ENCODE measurements at regions not wholly inside any gene's neighbourhood (a gene's known extent, or its start where the extent isn't known, plus 50 kb on each side); places are given as distances from the start of the nearest gene placed in this dataset.
"Not testable (repeated sequence)": the region's sequence is repeated elsewhere in the genome, so short reads cannot be mapped to it uniquely, and the experiment has no call there.

GRCh38 chr1:94769551-94769950, 50.6 kb upstream of the SLC44A3 start:
- no peaks in the 10 kb centered on the region for H3K36me3 Mint-ChIP-seq (ENCODE audit: low read depth)
- H3K27me3 Mint-ChIP-seq (ENCODE audit: insufficient read depth): peaks cover 2% of the 10 kb centered on the region
- no peak overlapping the region for H3K27ac Mint-ChIP-seq
- DNase-seq (ENCODE audit: low spot score): no peak
- H3K4me3 Mint-ChIP-seq: no peak overlapping the region
- intact Hi-C loops (cut with micrococcal nuclease): no loop called here
- H3K9me3 Mint-ChIP-seq: peaks cover 4% of the 10 kb centered on the region
- H3K4me1 Mint-ChIP-seq (ENCODE audit: low read depth): no peaks in the 10 kb centered on the region

- H3K4me1 Mint-ChIP-seq (ENCODE audit: low read depth): no peaks in the 10 kb centered on the region
- intact Hi-C loops (cut with micrococcal nuclease): no loop called here
- H3K9me3 Mint-ChIP-seq: peaks cover 4% of the 10 kb centered on the region
- H3K27me3 Mint-ChIP-seq (ENCODE audit: insufficient read depth): peaks cover 2% of the 10 kb centered on the region
- no peak for DNase-seq (ENCODE audit: low spot score)
- H3K27ac Mint-ChIP-seq: no peak overlapping the region
- no peaks in the 10 kb centered on the region for H3K36me3 Mint-ChIP-seq (ENCODE audit: low read depth)
- no peak overlapping the region for H3K4me3 Mint-ChIP-seq
Observed at GRCh38 chr1:94768036-94768435, 52.1 kb upstream of the SLC44A3 start.

GRCh38 chr1:94765958-94766357, 54.2 kb upstream of the SLC44A3 start:
- H3K4me3 Mint-ChIP-seq: no peak overlapping the region
- H3K27ac Mint-ChIP-seq: no peak overlapping the region
- no peak for DNase-seq (ENCODE audit: low spot score)
- no peaks in the 10 kb centered on the region for H3K36me3 Mint-ChIP-seq (ENCODE audit: low read depth)
- H3K4me1 Mint-ChIP-seq (ENCODE audit: low read depth): no peaks in the 10 kb centered on the region
- intact Hi-C loops (cut with micrococcal nuclease): no loop called here
- peaks cover 4% of the 10 kb centered on the region for H3K9me3 Mint-ChIP-seq
- peaks cover 8% of the 10 kb centered on the region for H3K27me3 Mint-ChIP-seq (ENCODE audit: insufficient read depth)

- no peak overlapping the region for H3K27ac Mint-ChIP-seq
- no peaks in the 10 kb centered on the region for H3K36me3 Mint-ChIP-seq (ENCODE audit: low read depth)
- no peak overlapping the region for H3K4me3 Mint-ChIP-seq
- no peaks in the 10 kb centered on the region for H3K9me3 Mint-ChIP-seq
- DNase-seq (ENCODE audit: low spot score): no peak
- intact Hi-C loops (cut with micrococcal nuclease): no loop called here
- peaks cover 9% of the 10 kb centered on the region for H3K4me1 Mint-ChIP-seq (ENCODE audit: low read depth)
- H3K27me3 Mint-ChIP-seq (ENCODE audit: insufficient read depth): peaks cover 19% of the 10 kb centered on the region
Observed at GRCh38 chr1:94759188-94759587, 61.0 kb upstream of the SLC44A3 start.

- Mint-ChIP-seq H3K27ac (no peak overlapping the region), H3K4me1 (ENCODE audit: low read depth) (peaks cover 9% of the 10 kb centered on the region), H3K27me3 (ENCODE audit: insufficient read depth) (peaks cover 19% of the 10 kb centered on the region), H3K9me3 (no peaks in the 10 kb centered on the region), H3K36me3 (ENCODE audit: low read depth) (no peaks in the 10 kb centered on the region), H3K4me3 (no peak overlapping the region)
- intact Hi-C loops (cut with micrococcal nuclease): no loop called here
- no peak for DNase-seq (ENCODE audit: low spot score)
Observed at GRCh38 chr1:94757931-94758330, 62.2 kb upstream of the SLC44A3 start.

- intact Hi-C loops (cut with micrococcal nuclease): no loop called here
- no peak overlapping the region for H3K4me3 Mint-ChIP-seq
- H3K9me3 Mint-ChIP-seq: peaks cover 2% of the 10 kb centered on the region
- no peak for DNase-seq (ENCODE audit: low spot score)
- no peak overlapping the region for H3K27ac Mint-ChIP-seq
- peaks cover 9% of the 10 kb centered on the region for H3K27me3 Mint-ChIP-seq (ENCODE audit: insufficient read depth)
- H3K36me3 Mint-ChIP-seq (ENCODE audit: low read depth): no peaks in the 10 kb centered on the region
- H3K4me1 Mint-ChIP-seq (ENCODE audit: low read depth): peaks cover 9% of the 10 kb centered on the region
Observed at GRCh38 chr1:94755675-94756074, 64.5 kb upstream of the SLC44A3 start.

GRCh38 chr1:94755016-94755415, 65.1 kb upstream of the SLC44A3 start:
- H3K27me3 Mint-ChIP-seq (ENCODE audit: insufficient read depth); H3K36me3 Mint-ChIP-seq (ENCODE audit: low read depth); H3K9me3 Mint-ChIP-seq; H3K4me1 Mint-ChIP-seq (ENCODE audit: low read depth); intact Hi-C loops (cut with micrococcal nuclease); DNase-seq (ENCODE audit: low spot score); H3K27ac Mint-ChIP-seq; H3K4me3 Mint-ChIP-seq: not testable (repeated sequence)

- Mint-ChIP-seq H3K4me3 (no peak overlapping the region), H3K27me3 (ENCODE audit: insufficient read depth) (peaks cover 4% of the 10 kb centered on the region), H3K4me1 (ENCODE audit: low read depth) (peaks cover 9% of the 10 kb centered on the region), H3K36me3 (ENCODE audit: low read depth) (no peaks in the 10 kb centered on the region), H3K27ac (no peak overlapping the region), H3K9me3 (peaks cover 2% of the 10 kb centered on the region)
- intact Hi-C loops (cut with micrococcal nuclease): no loop called here
- no peak for DNase-seq (ENCODE audit: low spot score)
Observed at GRCh38 chr1:94754570-94754969, 65.6 kb upstream of the SLC44A3 start.

- no peak for DNase-seq (ENCODE audit: low spot score)
- Mint-ChIP-seq H3K36me3 (ENCODE audit: low read depth) (no peaks in the 10 kb centered on the region), H3K4me3 (no peak overlapping the region), H3K4me1 (ENCODE audit: low read depth) (peaks cover 9% of the 10 kb centered on the region), H3K27ac (no peak overlapping the region), H3K9me3 (peaks cover 4% of the 10 kb centered on the region), H3K27me3 (ENCODE audit: insufficient read depth) (peaks cover 1% of the 10 kb centered on the region)
- intact Hi-C loops (cut with micrococcal nuclease): no loop called here
Observed at GRCh38 chr1:94754095-94754494, 66.1 kb upstream of the SLC44A3 start.

- peaks cover 9% of the 10 kb centered on the region for H3K4me1 Mint-ChIP-seq (ENCODE audit: low read depth)
- peaks cover 1% of the 10 kb centered on the region for H3K27me3 Mint-ChIP-seq (ENCODE audit: insufficient read depth)
- no peak for DNase-seq (ENCODE audit: low spot score)
- intact Hi-C loops (cut with micrococcal nuclease): no loop called here
- no peak overlapping the region for H3K4me3 Mint-ChIP-seq
- H3K36me3 Mint-ChIP-seq (ENCODE audit: low read depth): no peaks in the 10 kb centered on the region
- no peak overlapping the region for H3K27ac Mint-ChIP-seq
- H3K9me3 Mint-ChIP-seq: peaks cover 5% of the 10 kb centered on the region
Observed at GRCh38 chr1:94753171-94753972, 66.8 kb upstream of the SLC44A3 start.

GRCh38 chr1:94751483-94751882, 68.7 kb upstream of the SLC44A3 start:
- DNase-seq (ENCODE audit: low spot score); H3K27ac Mint-ChIP-seq; H3K4me3 Mint-ChIP-seq; H3K4me1 Mint-ChIP-seq (ENCODE audit: low read depth); H3K27me3 Mint-ChIP-seq (ENCODE audit: insufficient read depth); H3K9me3 Mint-ChIP-seq; H3K36me3 Mint-ChIP-seq (ENCODE audit: low read depth); intact Hi-C loops (cut with micrococcal nuclease): not testable (repeated sequence)

GRCh38 chr1:94746635-94747525, 73.3 kb upstream of the SLC44A3 start:
- Mint-ChIP-seq H3K36me3 (ENCODE audit: low read depth) (no peaks in the 10 kb centered on the region), H3K4me3 (no peak overlapping the region), H3K27me3 (ENCODE audit: insufficient read depth) (no peaks in the 10 kb centered on the region), H3K27ac (no peak overlapping the region), H3K4me1 (ENCODE audit: low read depth) (peaks cover 7% of the 10 kb centered on the region), H3K9me3 (peaks cover 5% of the 10 kb centered on the region)
- DNase-seq (ENCODE audit: low spot score): no peak
- intact Hi-C loops (cut with micrococcal nuclease): no loop called here

GRCh38 chr1:94745742-94746141, 74.4 kb upstream of the SLC44A3 start:
- peaks cover 3% of the 10 kb centered on the region for H3K9me3 Mint-ChIP-seq

More at GRCh38 chr1:94745742-94746141, 74.4 kb upstream of the SLC44A3 start:
- no peaks in the 10 kb centered on the region for H3K36me3 Mint-ChIP-seq (ENCODE audit: low read depth)
- H3K27ac Mint-ChIP-seq: no peak overlapping the region
- H3K4me3 Mint-ChIP-seq: no peak overlapping the region
- intact Hi-C loops (cut with micrococcal nuclease): no loop called here
- H3K27me3 Mint-ChIP-seq (ENCODE audit: insufficient read depth): no peaks in the 10 kb centered on the region
- H3K4me1 Mint-ChIP-seq (ENCODE audit: low read depth): peaks cover 13% of the 10 kb centered on the region
- no peak for DNase-seq (ENCODE audit: low spot score)
